GM23338 (cell line): ENCODE measurements at regions not wholly inside any gene's neighbourhood (a gene's known extent, or its start where the extent isn't known, plus 50 kb on each side); places are given as distances from the start of the nearest gene placed in this dataset.

Experiments used
- ATAC-seq: fragments of 200-7000 bp; cut with Tn5 transposase; 3 replicates; pipeline ENCODE4 v1.9.1; 2020
- DNase-seq: peaks from one replicate; pipeline ENCODE4 v3.0.0-alpha.2; 2015; ENCODE audit warnings: low spot score
- H2AFZ ChIP-seq: fragments of 200-600 bp; sonication (generic); 2 replicates; pipeline ENCODE4 v1.8.0; 2016; ENCODE audit warnings: antibody characterized with exemption, mild to moderate bottlenecking, moderate library complexity
- H3F3A ChIP-seq: fragments of 200-600 bp; sonication (generic); replicated peaks from 2 replicates; pipeline ENCODE4 v1.8.0; 2017; ENCODE audit warnings: antibody characterized with exemption, mixed run types, low read depth
- H3K27ac ChIP-seq: fragments of 200-600 bp; sonication (generic); 2 replicates; pipeline ENCODE4 v1.6.1; 2016; ENCODE audit warnings: low read depth
- H3K27me3 ChIP-seq: fragments of 200-600 bp; sonication (generic); 2 replicates; pipeline ENCODE4 v1.8.0; 2016; ENCODE audit warnings: mild to moderate bottlenecking, mixed run types, moderate library complexity; ENCODE audit not compliant: insufficient read depth
- H3K36me3 ChIP-seq: fragments of 200-600 bp; sonication (generic); 2 replicates; pipeline ENCODE4 v1.8.0; 2016; ENCODE audit warnings: mild to moderate bottlenecking; ENCODE audit not compliant: insufficient read depth
- H3K4me1 ChIP-seq: fragments of 200-600 bp; sonication (generic); 2 replicates; pipeline ENCODE4 v1.8.0; 2016; ENCODE audit warnings: mild to moderate bottlenecking, moderate library complexity; ENCODE audit not compliant: insufficient read depth
- H3K4me2 ChIP-seq: fragments of 200-600 bp; sonication (generic); 2 replicates; pipeline ENCODE4 v1.7.1; 2017; ENCODE audit warnings: mixed run types
- H3K4me3 ChIP-seq: fragments of 200-600 bp; sonication (generic); 2 replicates; pipeline ENCODE4 v1.6.1; 2016; ENCODE audit warnings: mixed run types
- H3K79me2 ChIP-seq: fragments of 200-600 bp; sonication (generic); replicated peaks from 2 replicates; pipeline ENCODE4 v1.8.0; 2017; ENCODE audit warnings: mild to moderate bottlenecking; ENCODE audit not compliant: insufficient read depth
- H3K9me2 ChIP-seq: fragments of 200-600 bp; sonication (generic); 2 replicates; pipeline ENCODE4 v1.8.0; 2017; ENCODE audit not compliant: insufficient read depth
- H4K20me1 ChIP-seq: fragments of 200-600 bp; sonication (generic); replicated peaks from 2 replicates; pipeline ENCODE4 v1.8.0; 2017; ENCODE audit warnings: mild to moderate bottlenecking; ENCODE audit not compliant: insufficient read depth
- H3K27ac Mint-ChIP-seq: 2 replicates; pipeline ENCODE4 v1.8.0; 2020; ENCODE audit warnings: inconsistent platforms, mild to moderate bottlenecking, moderate library complexity, mixed read lengths
- H3K27me3 Mint-ChIP-seq: 3 replicates; pipeline ENCODE4 v1.8.0; 2022; ENCODE audit warnings: low read depth, mild to moderate bottlenecking, moderate library complexity, mixed read lengths, inconsistent platforms; ENCODE audit not compliant: insufficient read depth, poor library complexity
- H3K36me3 Mint-ChIP-seq: 3 replicates; pipeline ENCODE4 v1.8.0; 2021; ENCODE audit warnings: low read depth, mild to moderate bottlenecking, inconsistent platforms, moderate library complexity, mixed read lengths
- H3K4me1 Mint-ChIP-seq: 3 replicates; pipeline ENCODE4 v1.8.0; 2020; ENCODE audit warnings: mild to moderate bottlenecking, inconsistent platforms, mixed read lengths
- H3K4me3 Mint-ChIP-seq: 3 replicates; pipeline ENCODE4 v1.8.0; 2021; ENCODE audit warnings: moderate library complexity, mild to moderate bottlenecking, inconsistent platforms, mixed read lengths
- H3K9me3 Mint-ChIP-seq: 3 replicates; pipeline ENCODE4 v1.8.0; 2020; ENCODE audit warnings: moderate library complexity, mild to moderate bottlenecking, inconsistent platforms, mixed read lengths
- CREB1 ChIP-seq: fragments of 250-450 bp; sonication (Bioruptor Pico); IDR thresholded peaks from 2 replicates; pipeline ENCODE4 v1.5.0; 2020; ENCODE audit warnings: low read depth, mild to moderate bottlenecking, moderate library complexity
- EZH2 ChIP-seq: fragments of 200-600 bp; sonication (generic); IDR thresholded peaks from one replicate; pipeline ENCODE4 v1.8.0; 2017; ENCODE audit warnings: antibody characterized with exemption, mild to moderate bottlenecking, low read depth; ENCODE audit not compliant: unreplicated experiment
- EZH2phosphoT487 ChIP-seq: fragments of 200-600 bp; sonication (generic); IDR thresholded peaks from one replicate; pipeline ENCODE4 v1.8.1; 2018; ENCODE audit warnings: antibody characterized with exemption; ENCODE audit not compliant: unreplicated experiment
- JUNB ChIP-seq: IDR thresholded peaks from one replicate; pipeline ENCODE4 v1.6.1; 2016; ENCODE audit warnings: antibody characterized with exemption; ENCODE audit not compliant: unreplicated experiment
- NANOG ChIP-seq: IDR thresholded peaks from 2 replicates; pipeline ENCODE4 v1.6.1; 2016; ENCODE audit warnings: antibody characterized with exemption, borderline replicate concordance
- POLR2AphosphoS5 ChIP-seq: IDR thresholded peaks from 2 replicates; pipeline ENCODE4 v1.6.1; 2016; ENCODE audit warnings: antibody characterized with exemption, low read depth
- REST ChIP-seq: IDR thresholded peaks from one replicate; pipeline ENCODE4 v1.6.1; 2018; ENCODE audit warnings: antibody characterized with exemption; ENCODE audit not compliant: unreplicated experiment
- STAT1 ChIP-seq: IDR thresholded peaks from one replicate; pipeline ENCODE4 v1.6.1; 2016; ENCODE audit warnings: antibody characterized with exemption; ENCODE audit not compliant: unreplicated experiment
- ZNF114 ChIP-seq: fragments of 250-450 bp; sonication (Bioruptor Pico); IDR thresholded peaks from 2 replicates; pipeline ENCODE4 v1.5.0; 2020; ENCODE audit warnings: mild to moderate bottlenecking, moderate library complexity
- ZNF331 ChIP-seq: fragments of 250-450 bp; sonication (Bioruptor Pico); IDR thresholded peaks from 2 replicates; pipeline ENCODE4 v1.5.0; 2020; ENCODE audit warnings: low read depth, mild to moderate bottlenecking, moderate library complexity
- TF ChIP-seq, protein P1 (sequence below): IDR thresholded peaks from 2 replicates; pipeline ENCODE4 v1.6.1; 2016; ENCODE audit warnings: antibody characterized with exemption
- TF ChIP-seq, protein P2 (sequence below): fragments of 250-450 bp; sonication (Bioruptor Pico); IDR thresholded peaks from 2 replicates; pipeline ENCODE4 v1.5.0; 2020; ENCODE audit warnings: mild to moderate bottlenecking, moderate library complexity
- TF ChIP-seq, protein P3 (sequence below), 2 experiments: fragments of 200-600 bp in 1 of 2; sonication (generic) in 1 of 2; conservative IDR thresholded peaks; 2 replicates each; pipeline versions ENCODE4 v1.5.1 to v1.6.1; 2016 to 2017; ENCODE audit warnings: antibody characterized with exemption in 2 of 2, low read depth in 2 of 2, mild to moderate bottlenecking in 2 of 2, moderate library complexity in 1 of 2

DNA sequence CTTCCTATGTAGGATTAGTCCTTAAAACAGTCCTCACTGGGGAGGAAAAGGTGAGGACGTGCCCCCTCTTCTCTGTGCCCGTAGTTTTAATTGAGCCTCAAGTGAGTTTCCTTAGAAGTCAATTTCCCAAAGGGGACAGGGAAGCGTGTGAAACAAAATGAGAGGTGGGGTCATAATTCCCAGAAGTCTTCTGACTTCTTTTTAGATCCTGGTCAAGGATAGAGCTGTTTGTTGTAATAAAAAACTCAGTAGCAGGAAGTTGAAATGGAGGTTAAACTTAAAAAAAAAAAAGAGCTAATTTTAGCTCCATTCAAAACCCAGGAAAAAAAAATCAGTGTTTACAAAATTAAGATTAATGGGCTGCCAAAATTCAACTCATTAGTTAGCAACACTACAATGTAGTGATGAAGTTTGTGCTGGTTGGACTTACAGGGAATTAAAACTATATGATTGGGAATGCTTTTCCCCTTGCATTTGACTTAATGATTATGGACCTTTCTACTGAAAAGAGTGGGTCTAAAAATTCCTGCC is 158.3 kb upstream of the MEF2C start:
- H3K27ac Mint-ChIP-seq: no peak overlapping the region
- ATAC-seq (no peak), DNase-seq (no peak)
- H3K9me3 Mint-ChIP-seq: no peaks in the 10 kb centered on the region
- Histone ChIP-seq H3K4me1 (no peaks in the 10 kb centered on the region), H3K4me3 (no peak overlapping the region), H4K20me1 (no peaks in the 10 kb centered on the region; the same call in 1 of the 2 replicates), H3K9me2 (peaks cover 9% of the 10 kb centered on the region), H2AFZ (no peak overlapping the region), H3K27me3 (no peaks in the 10 kb centered on the region), H3K4me2 (no peak overlapping the region), H3K36me3 (no peaks in the 10 kb centered on the region), H3F3A (no peaks in the 10 kb centered on the region), H3K79me2 (no peaks in the 10 kb centered on the region), H3K27ac (no peak overlapping the region)
- no peaks in the 10 kb centered on the region for H3K27me3 Mint-ChIP-seq
- H3K4me1 Mint-ChIP-seq: no peaks in the 10 kb centered on the region
- H3K36me3 Mint-ChIP-seq: no peaks in the 10 kb centered on the region
- no peak for TF ChIP-seq JUNB
- TF ChIP-seq, protein P1, sequence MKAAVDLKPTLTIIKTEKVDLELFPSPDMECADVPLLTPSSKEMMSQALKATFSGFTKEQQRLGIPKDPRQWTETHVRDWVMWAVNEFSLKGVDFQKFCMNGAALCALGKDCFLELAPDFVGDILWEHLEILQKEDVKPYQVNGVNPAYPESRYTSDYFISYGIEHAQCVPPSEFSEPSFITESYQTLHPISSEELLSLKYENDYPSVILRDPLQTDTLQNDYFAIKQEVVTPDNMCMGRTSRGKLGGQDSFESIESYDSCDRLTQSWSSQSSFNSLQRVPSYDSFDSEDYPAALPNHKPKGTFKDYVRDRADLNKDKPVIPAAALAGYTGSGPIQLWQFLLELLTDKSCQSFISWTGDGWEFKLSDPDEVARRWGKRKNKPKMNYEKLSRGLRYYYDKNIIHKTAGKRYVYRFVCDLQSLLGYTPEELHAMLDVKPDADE: no peak
- TF ChIP-seq ZNF114: no peak
- no peak for TF ChIP-seq STAT1
- TF ChIP-seq REST: no peak
- TF ChIP-seq EZH2: no peak
- no peak for TF ChIP-seq POLR2AphosphoS5
- TF ChIP-seq, protein P2, sequence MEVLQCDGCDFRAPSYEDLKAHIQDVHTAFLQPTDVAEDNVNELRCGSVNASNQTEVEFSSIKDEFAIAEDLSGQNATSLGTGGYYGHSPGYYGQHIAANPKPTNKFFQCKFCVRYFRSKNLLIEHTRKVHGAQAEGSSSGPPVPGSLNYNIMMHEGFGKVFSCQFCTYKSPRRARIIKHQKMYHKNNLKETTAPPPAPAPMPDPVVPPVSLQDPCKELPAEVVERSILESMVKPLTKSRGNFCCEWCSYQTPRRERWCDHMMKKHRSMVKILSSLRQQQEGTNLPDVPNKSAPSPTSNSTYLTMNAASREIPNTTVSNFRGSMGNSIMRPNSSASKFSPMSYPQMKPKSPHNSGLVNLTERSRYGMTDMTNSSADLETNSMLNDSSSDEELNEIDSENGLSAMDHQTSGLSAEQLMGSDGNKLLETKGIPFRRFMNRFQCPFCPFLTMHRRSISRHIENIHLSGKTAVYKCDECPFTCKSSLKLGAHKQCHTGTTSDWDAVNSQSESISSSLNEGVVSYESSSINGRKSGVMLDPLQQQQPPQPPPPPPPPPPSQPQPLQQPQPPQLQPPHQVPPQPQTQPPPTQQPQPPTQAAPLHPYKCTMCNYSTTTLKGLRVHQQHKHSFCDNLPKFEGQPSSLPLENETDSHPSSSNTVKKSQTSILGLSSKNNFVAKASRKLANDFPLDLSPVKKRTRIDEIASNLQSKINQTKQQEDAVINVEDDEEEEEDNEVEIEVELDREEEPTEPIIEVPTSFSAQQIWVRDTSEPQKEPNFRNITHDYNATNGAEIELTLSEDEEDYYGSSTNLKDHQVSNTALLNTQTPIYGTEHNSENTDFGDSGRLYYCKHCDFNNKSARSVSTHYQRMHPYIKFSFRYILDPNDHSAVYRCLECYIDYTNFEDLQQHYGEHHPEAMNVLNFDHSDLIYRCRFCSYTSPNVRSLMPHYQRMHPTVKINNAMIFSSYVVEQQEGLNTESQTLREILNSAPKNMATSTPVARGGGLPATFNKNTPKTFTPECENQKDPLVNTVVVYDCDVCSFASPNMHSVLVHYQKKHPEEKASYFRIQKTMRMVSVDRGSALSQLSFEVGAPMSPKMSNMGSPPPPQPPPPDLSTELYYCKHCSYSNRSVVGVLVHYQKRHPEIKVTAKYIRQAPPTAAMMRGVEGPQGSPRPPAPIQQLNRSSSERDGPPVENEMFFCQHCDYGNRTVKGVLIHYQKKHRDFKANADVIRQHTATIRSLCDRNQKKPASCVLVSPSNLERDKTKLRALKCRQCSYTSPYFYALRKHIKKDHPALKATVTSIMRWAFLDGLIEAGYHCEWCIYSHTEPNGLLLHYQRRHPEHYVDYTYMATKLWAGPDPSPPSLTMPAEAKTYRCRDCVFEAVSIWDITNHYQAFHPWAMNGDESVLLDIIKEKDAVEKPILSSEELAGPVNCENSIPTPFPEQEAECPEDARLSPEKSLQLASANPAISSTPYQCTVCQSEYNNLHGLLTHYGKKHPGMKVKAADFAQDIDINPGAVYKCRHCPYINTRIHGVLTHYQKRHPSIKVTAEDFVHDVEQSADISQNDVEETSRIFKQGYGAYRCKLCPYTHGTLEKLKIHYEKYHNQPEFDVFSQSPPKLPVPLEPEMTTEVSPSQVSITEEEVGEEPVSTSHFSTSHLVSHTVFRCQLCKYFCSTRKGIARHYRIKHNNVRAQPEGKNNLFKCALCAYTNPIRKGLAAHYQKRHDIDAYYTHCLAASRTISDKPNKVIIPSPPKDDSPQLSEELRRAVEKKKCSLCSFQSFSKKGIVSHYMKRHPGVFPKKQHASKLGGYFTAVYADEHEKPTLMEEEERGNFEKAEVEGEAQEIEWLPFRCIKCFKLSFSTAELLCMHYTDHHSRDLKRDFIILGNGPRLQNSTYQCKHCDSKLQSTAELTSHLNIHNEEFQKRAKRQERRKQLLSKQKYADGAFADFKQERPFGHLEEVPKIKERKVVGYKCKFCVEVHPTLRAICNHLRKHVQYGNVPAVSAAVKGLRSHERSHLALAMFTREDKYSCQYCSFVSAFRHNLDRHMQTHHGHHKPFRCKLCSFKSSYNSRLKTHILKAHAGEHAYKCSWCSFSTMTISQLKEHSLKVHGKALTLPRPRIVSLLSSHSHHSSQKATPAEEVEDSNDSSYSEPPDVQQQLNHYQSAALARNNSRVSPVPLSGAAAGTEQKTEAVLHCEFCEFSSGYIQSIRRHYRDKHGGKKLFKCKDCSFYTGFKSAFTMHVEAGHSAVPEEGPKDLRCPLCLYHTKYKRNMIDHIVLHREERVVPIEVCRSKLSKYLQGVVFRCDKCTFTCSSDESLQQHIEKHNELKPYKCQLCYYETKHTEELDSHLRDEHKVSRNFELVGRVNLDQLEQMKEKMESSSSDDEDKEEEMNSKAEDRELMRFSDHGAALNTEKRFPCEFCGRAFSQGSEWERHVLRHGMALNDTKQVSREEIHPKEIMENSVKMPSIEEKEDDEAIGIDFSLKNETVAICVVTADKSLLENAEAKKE (CRISPR knock-in tag): no peak
- TF ChIP-seq EZH2phosphoT487: no peak
- no peak for TF ChIP-seq CREB1 (CRISPR knock-in tag)
- no peak for TF ChIP-seq ZNF331 (CRISPR knock-in tag)
- TF ChIP-seq NANOG: no peak
- TF ChIP-seq, protein P3, sequence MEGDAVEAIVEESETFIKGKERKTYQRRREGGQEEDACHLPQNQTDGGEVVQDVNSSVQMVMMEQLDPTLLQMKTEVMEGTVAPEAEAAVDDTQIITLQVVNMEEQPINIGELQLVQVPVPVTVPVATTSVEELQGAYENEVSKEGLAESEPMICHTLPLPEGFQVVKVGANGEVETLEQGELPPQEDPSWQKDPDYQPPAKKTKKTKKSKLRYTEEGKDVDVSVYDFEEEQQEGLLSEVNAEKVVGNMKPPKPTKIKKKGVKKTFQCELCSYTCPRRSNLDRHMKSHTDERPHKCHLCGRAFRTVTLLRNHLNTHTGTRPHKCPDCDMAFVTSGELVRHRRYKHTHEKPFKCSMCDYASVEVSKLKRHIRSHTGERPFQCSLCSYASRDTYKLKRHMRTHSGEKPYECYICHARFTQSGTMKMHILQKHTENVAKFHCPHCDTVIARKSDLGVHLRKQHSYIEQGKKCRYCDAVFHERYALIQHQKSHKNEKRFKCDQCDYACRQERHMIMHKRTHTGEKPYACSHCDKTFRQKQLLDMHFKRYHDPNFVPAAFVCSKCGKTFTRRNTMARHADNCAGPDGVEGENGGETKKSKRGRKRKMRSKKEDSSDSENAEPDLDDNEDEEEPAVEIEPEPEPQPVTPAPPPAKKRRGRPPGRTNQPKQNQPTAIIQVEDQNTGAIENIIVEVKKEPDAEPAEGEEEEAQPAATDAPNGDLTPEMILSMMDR (conservative IDR thresholded peaks at IDR 0.05; ENCODE audit: low read depth in 2 of 2): no peak
- H3K4me3 Mint-ChIP-seq: no peak overlapping the region
